Osteocyte (in vitro differentiated cells): ENCODE measurements at regions not wholly inside any gene's neighbourhood (a gene's known extent, or its start where the extent isn't known, plus 50 kb on each side); places are given as distances from the start of the nearest gene placed in this dataset.
A peak's percentile ranks its signal among the peaks of the same experiment; 100 is the strongest.

Experiments
- DNase-seq: peaks from one replicate; pipeline ENCODE4 v3.0.0; 2021; ENCODE audit warnings: mixed read lengths; ENCODE audit not compliant: unreplicated experiment; ENCODE audit errors: extremely low spot score
- H3K27ac Mint-ChIP-seq: one replicate; pipeline ENCODE4 v1.8.0; 2021; ENCODE audit warnings: mild to moderate bottlenecking, mixed read lengths; ENCODE audit not compliant: unreplicated experiment
- H3K27me3 Mint-ChIP-seq: one replicate; pipeline ENCODE4 v1.8.0; 2021; ENCODE audit warnings: mixed read lengths; ENCODE audit not compliant: unreplicated experiment
- H3K36me3 Mint-ChIP-seq: one replicate; pipeline ENCODE4 v1.8.0; 2021; ENCODE audit warnings: mixed read lengths; ENCODE audit not compliant: unreplicated experiment
- H3K4me1 Mint-ChIP-seq: one replicate; pipeline ENCODE4 v1.8.0; 2021; ENCODE audit warnings: mixed read lengths; ENCODE audit not compliant: unreplicated experiment
- H3K4me3 Mint-ChIP-seq: one replicate; pipeline ENCODE4 v1.8.0; 2021; ENCODE audit warnings: mild to moderate bottlenecking, moderate library complexity, mixed read lengths; ENCODE audit not compliant: unreplicated experiment
- H3K9me3 Mint-ChIP-seq: one replicate; pipeline ENCODE4 v1.8.0; 2021; ENCODE audit warnings: mixed read lengths; ENCODE audit not compliant: unreplicated experiment
- CTCF ChIP-seq: fragments of 200-600 bp; sonication (generic); IDR thresholded peaks from 2 replicates; pipeline ENCODE4 v1.5.0; 2021; ENCODE audit warnings: antibody characterized with exemption, mild to moderate bottlenecking, moderate library complexity

GRCh38 chr5:68458416-68459021 lies 243.0 kb downstream of the PIK3R1 start:
- H3K27ac Mint-ChIP-seq, result no peak overlapping the region
- peaks cover 13% of the 10 kb centered on the region for H3K4me1 Mint-ChIP-seq
- H3K36me3 Mint-ChIP-seq, result no peaks in the 10 kb centered on the region
- DNase-seq, result no peak
- TF ChIP-seq CTCF, result no peak
- no peak overlapping the region for H3K4me3 Mint-ChIP-seq
- no peaks in the 10 kb centered on the region for H3K27me3 Mint-ChIP-seq
- H3K9me3 Mint-ChIP-seq, result peaks cover 5% of the 10 kb centered on the region

DNA sequence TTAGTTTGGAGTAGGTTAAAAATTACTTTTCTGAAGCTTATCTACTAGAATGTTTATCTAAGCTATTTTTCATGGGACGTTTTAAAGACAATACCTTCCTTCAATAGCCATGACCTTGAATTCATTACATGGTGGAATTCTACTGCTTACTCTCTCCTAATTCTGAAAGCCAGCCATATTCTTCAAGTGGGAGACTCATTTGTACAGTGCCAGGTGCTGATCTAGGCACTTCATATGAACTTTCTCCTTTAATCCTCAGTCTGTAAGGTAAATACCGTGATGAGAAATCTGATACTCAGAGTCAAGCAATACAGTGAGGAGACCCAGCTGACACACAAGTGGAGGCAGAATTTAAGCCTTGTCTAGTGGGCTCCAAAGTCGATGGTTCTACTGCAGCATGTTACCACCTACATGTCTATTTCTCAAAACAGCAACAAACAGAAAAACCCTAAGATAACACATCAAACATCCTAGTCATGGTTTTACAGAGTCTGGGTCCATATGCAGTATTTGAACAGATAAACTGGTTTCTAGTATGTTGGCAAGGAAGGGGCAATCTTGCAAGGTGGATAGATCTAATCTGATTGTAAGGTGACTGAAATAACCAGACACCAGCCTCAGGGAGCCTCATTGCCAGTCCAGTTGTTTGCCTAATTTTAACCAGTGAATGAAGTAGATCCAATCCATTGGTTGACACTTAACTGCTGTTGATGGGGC lies 243.7 kb downstream of the PIK3R1 start:
- Mint-ChIP-seq H3K4me3 (no peak overlapping the region), H3K27ac (no peak overlapping the region), H3K4me1 (peaks cover 13% of the 10 kb centered on the region), H3K27me3 (no peaks in the 10 kb centered on the region), H3K9me3 (peaks cover 1% of the 10 kb centered on the region), H3K36me3 (no peaks in the 10 kb centered on the region)
- DNase-seq, result no peak
- no peak for TF ChIP-seq CTCF

- Mint-ChIP-seq H3K4me3 (no peak overlapping the region), H3K27ac (no peak overlapping the region), H3K36me3 (no peaks in the 10 kb centered on the region), H3K9me3 (no peaks in the 10 kb centered on the region), H3K4me1 (peaks cover 13% of the 10 kb centered on the region), H3K27me3 (no peaks in the 10 kb centered on the region)
- TF ChIP-seq CTCF, result no peak
- no peak for DNase-seq
Measured at GRCh38 chr5:68459810-68460139, 244.2 kb downstream of the PIK3R1 start.

GRCh38 chr5:68460147-68460798 lies 244.7 kb downstream of the PIK3R1 start:
- Mint-ChIP-seq H3K36me3 (no peaks in the 10 kb centered on the region), H3K27me3 (no peaks in the 10 kb centered on the region), H3K9me3 (no peaks in the 10 kb centered on the region), H3K4me1 (peaks cover 9% of the 10 kb centered on the region), H3K27ac (no peak overlapping the region), H3K4me3 (no peak overlapping the region)
- no peak for DNase-seq
- peak; percentile 75 for TF ChIP-seq CTCF

- no peak for TF ChIP-seq CTCF
- peaks cover 2% of the 10 kb centered on the region for H3K4me1 Mint-ChIP-seq
- H3K27me3 Mint-ChIP-seq, result no peaks in the 10 kb centered on the region
- no peaks in the 10 kb centered on the region for H3K36me3 Mint-ChIP-seq
- H3K27ac Mint-ChIP-seq, result no peak overlapping the region
- H3K4me3 Mint-ChIP-seq, result no peak overlapping the region
- no peak for DNase-seq
- H3K9me3 Mint-ChIP-seq, result no peaks in the 10 kb centered on the region
Measured at GRCh38 chr5:68463606-68464005, 248.1 kb downstream of the PIK3R1 start.
